ENCODE measurements at regions not wholly inside any gene's neighbourhood (a gene's known extent, or its start where the extent isn't known, plus 50 kb on each side); places are given as distances from the start of the nearest gene placed in this dataset.

- TF ChIP-seq CTCF (IDR thresholded peaks at IDR 0.05; ENCODE audit: control insufficient read depth, extremely low read depth, insufficient read depth) = no peak
- DNase-seq (ENCODE audit: low read depth) = no peak
- no peak overlapping the region for H3K4me3 ChIP-seq (ENCODE audit: low read depth, low read length)
Observed at GRCh38 chr4:149870008-149870407, 54.4 kb upstream of the IQCM start.

GRCh38 chr4:149881744-149882143 lies 66.1 kb upstream of the IQCM start:
- no peak for DNase-seq (ENCODE audit: low read depth)
- no peak overlapping the region for H3K4me3 ChIP-seq (ENCODE audit: low read depth, low read length)
- TF ChIP-seq CTCF (IDR thresholded peaks at IDR 0.05; ENCODE audit: control insufficient read depth, extremely low read depth, insufficient read depth) = no peak

- TF ChIP-seq CTCF (IDR thresholded peaks at IDR 0.05; ENCODE audit: control insufficient read depth, extremely low read depth, insufficient read depth) = no peak
- H3K4me3 ChIP-seq (ENCODE audit: low read depth, low read length) = no peak overlapping the region
- DNase-seq (ENCODE audit: low read depth) = no peak
Observed at GRCh38 chr4:149882251-149882650, 66.6 kb upstream of the IQCM start.

GRCh38 chr4:149884046-149884445 lies 68.4 kb upstream of the IQCM start:
- no peak for DNase-seq (ENCODE audit: low read depth)
- no peak for TF ChIP-seq CTCF (IDR thresholded peaks at IDR 0.05; ENCODE audit: control insufficient read depth, extremely low read depth, insufficient read depth)

GRCh38 chr4:149884529-149885181 lies 69.0 kb upstream of the IQCM start:
- no peak overlapping the region for H3K4me3 ChIP-seq (ENCODE audit: low read depth, low read length)
- no peak for DNase-seq (ENCODE audit: low read depth)
- TF ChIP-seq CTCF (IDR thresholded peaks at IDR 0.05; ENCODE audit: control insufficient read depth, extremely low read depth, insufficient read depth) = no peak

More at GRCh38 chr4:149884046-149884445, 68.4 kb upstream of the IQCM start:
- H3K4me3 ChIP-seq (ENCODE audit: low read depth, low read length) = no peak overlapping the region

GRCh38 chr4:149885896-149886295 lies 70.3 kb upstream of the IQCM start:
- H3K4me3 ChIP-seq (ENCODE audit: low read depth, low read length) = no peak overlapping the region
- no peak for DNase-seq (ENCODE audit: low read depth)
- TF ChIP-seq CTCF (IDR thresholded peaks at IDR 0.05; ENCODE audit: control insufficient read depth, extremely low read depth, insufficient read depth) = no peak
